ENCODE measurements at regions not wholly inside any gene's neighbourhood (a gene's known extent, or its start where the extent isn't known, plus 50 kb on each side); places are given as distances from the start of the nearest gene placed in this dataset.
A peak's percentile ranks its signal among the peaks of the same experiment; 100 is the strongest.

DNA sequence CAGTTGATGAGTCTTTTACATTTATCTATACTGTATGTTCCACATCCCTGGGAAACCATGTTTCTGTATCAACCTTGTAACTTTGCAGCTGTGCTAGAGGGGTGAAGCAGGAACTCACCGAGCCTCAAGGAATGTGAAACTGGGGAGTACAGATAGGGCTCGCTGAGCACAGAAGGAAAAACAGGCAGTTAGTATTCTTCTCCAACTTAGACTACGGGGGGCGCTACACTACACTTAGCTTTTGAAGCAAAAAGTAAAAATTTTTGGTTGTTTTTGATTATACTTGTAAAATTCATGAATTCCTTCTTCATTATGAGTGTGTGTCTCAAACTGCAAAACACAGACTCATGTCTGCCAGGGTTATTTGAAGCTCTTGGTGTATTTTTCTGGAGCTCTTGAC is 132.7 kb upstream of the RGMA start:
- Histone ChIP-seq H3K27me3 (ENCODE audit: insufficient read depth, low read length, poor library complexity, severe bottlenecking) (no peaks in the 10 kb centered on the region), H3K4me2 (ENCODE audit: low read depth, low read length, poor library complexity, severe bottlenecking) (no peak overlapping the region), H3K9me2 (replicated peaks; ENCODE audit: low read depth, low read length) (no peaks in the 10 kb centered on the region), H2AFZ (ENCODE audit: low read length) (no peak overlapping the region), H3K9ac (ENCODE audit: low read depth, low read length, poor library complexity, severe bottlenecking) (no peak overlapping the region), H3K4me1 (ENCODE audit: insufficient read depth, low read length, poor library complexity, severe bottlenecking) (no peaks in the 10 kb centered on the region), H4K20me1 (ENCODE audit: insufficient read depth, low read length, poor library complexity, severe bottlenecking) (no peaks in the 10 kb centered on the region), H3K36me3 (ENCODE audit: insufficient read depth, low read length) (no peaks in the 10 kb centered on the region), H3K9me3 (ENCODE audit: insufficient read depth, low read depth, low read length) (no peaks in the 10 kb centered on the region), H3F3A (ENCODE audit: low read depth) (no peaks in the 10 kb centered on the region), H3K79me2 (ENCODE audit: insufficient read depth, low read length) (no peaks in the 10 kb centered on the region), H3K4me3 (ENCODE audit: low read length, poor library complexity, severe bottlenecking) (no peak overlapping the region)
- TF ChIP-seq, protein P1, sequence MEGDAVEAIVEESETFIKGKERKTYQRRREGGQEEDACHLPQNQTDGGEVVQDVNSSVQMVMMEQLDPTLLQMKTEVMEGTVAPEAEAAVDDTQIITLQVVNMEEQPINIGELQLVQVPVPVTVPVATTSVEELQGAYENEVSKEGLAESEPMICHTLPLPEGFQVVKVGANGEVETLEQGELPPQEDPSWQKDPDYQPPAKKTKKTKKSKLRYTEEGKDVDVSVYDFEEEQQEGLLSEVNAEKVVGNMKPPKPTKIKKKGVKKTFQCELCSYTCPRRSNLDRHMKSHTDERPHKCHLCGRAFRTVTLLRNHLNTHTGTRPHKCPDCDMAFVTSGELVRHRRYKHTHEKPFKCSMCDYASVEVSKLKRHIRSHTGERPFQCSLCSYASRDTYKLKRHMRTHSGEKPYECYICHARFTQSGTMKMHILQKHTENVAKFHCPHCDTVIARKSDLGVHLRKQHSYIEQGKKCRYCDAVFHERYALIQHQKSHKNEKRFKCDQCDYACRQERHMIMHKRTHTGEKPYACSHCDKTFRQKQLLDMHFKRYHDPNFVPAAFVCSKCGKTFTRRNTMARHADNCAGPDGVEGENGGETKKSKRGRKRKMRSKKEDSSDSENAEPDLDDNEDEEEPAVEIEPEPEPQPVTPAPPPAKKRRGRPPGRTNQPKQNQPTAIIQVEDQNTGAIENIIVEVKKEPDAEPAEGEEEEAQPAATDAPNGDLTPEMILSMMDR (conservative IDR thresholded peaks at IDR 0.05; ENCODE audit: low read length) = peak; percentile 38
- no peak for TF ChIP-seq EZH2phosphoT487 (IDR thresholded peaks at IDR 0.05; ENCODE audit: borderline replicate concordance)

DNA sequence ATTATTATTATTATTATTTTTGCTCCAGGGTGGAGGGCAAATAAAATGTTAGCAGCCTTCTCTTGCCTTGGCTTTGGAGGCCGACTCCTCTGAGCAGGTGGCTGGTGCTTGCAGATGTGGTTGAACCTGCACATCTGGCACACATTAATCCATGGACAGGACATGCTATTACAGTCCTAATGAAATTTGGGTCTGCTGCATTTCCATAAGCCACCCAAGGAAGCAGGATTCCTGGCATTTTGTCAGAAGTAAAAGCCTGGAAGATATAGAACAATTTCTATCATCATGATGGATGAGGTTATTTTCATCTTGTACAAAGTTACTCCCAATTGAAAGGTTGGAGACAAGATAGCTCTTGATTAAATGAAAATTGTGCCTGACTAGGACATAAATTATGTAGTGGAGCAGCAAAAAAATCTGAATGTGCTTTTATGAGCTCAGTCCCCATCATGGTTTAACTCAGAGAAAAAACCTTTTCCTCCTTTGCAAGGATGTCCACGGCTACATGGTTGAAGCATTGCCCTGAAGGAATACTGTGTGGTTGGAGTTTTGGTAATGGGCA is 130.9 kb upstream of the RGMA start:
- TF ChIP-seq EZH2phosphoT487 (IDR thresholded peaks at IDR 0.05; ENCODE audit: borderline replicate concordance) = no peak
- TF ChIP-seq, protein P1 (conservative IDR thresholded peaks at IDR 0.05; ENCODE audit: low read length) = no peak
- Histone ChIP-seq H2AFZ (ENCODE audit: low read length) (no peak overlapping the region), H3F3A (ENCODE audit: low read depth) (no peaks in the 10 kb centered on the region), H3K27me3 (ENCODE audit: insufficient read depth, low read length, poor library complexity, severe bottlenecking) (no peaks in the 10 kb centered on the region), H4K20me1 (ENCODE audit: insufficient read depth, low read length, poor library complexity, severe bottlenecking) (no peaks in the 10 kb centered on the region), H3K4me1 (ENCODE audit: insufficient read depth, low read length, poor library complexity, severe bottlenecking) (no peaks in the 10 kb centered on the region), H3K36me3 (ENCODE audit: insufficient read depth, low read length) (no peaks in the 10 kb centered on the region), H3K4me3 (ENCODE audit: low read length, poor library complexity, severe bottlenecking) (no peak overlapping the region), H3K9me3 (ENCODE audit: insufficient read depth, low read depth, low read length) (no peaks in the 10 kb centered on the region), H3K9me2 (replicated peaks; ENCODE audit: low read depth, low read length) (no peaks in the 10 kb centered on the region), H3K4me2 (ENCODE audit: low read depth, low read length, poor library complexity, severe bottlenecking) (no peak overlapping the region), H3K9ac (ENCODE audit: low read depth, low read length, poor library complexity, severe bottlenecking) (no peak overlapping the region), H3K79me2 (ENCODE audit: insufficient read depth, low read length) (no peaks in the 10 kb centered on the region)

DNA sequence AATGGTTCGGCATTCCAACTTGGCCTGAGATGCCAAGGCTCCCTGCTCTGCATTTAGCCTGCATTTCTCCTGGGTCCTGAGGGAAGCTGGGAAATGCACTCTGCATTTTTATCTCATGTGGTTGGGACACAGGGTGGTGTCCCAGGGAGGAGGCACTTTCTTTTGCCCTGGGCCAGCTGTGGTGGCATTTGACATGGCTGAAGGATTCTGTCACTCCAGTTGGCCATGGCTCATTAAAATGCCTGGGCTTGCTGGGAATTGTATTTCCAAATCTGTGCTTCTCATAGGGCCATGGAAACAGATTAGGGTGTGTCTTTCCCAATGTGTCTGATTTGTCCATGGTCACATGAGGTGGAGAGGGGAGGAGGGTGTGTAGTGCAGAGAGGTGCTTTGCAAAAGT is 128.3 kb upstream of the RGMA start:
- Histone ChIP-seq H3K4me3 (ENCODE audit: low read length, poor library complexity, severe bottlenecking) (no peak overlapping the region), H3F3A (ENCODE audit: low read depth) (no peaks in the 10 kb centered on the region), H4K20me1 (ENCODE audit: insufficient read depth, low read length, poor library complexity, severe bottlenecking) (no peaks in the 10 kb centered on the region), H2AFZ (ENCODE audit: low read length) (no peak overlapping the region), H3K9ac (ENCODE audit: low read depth, low read length, poor library complexity, severe bottlenecking) (no peak overlapping the region), H3K4me2 (ENCODE audit: low read depth, low read length, poor library complexity, severe bottlenecking) (no peak overlapping the region), H3K79me2 (ENCODE audit: insufficient read depth, low read length) (no peaks in the 10 kb centered on the region), H3K4me1 (ENCODE audit: insufficient read depth, low read length, poor library complexity, severe bottlenecking) (no peaks in the 10 kb centered on the region), H3K9me2 (replicated peaks; ENCODE audit: low read depth, low read length) (no peaks in the 10 kb centered on the region), H3K36me3 (ENCODE audit: insufficient read depth, low read length) (no peaks in the 10 kb centered on the region), H3K9me3 (ENCODE audit: insufficient read depth, low read depth, low read length) (no peaks in the 10 kb centered on the region), H3K27me3 (ENCODE audit: insufficient read depth, low read length, poor library complexity, severe bottlenecking) (no peaks in the 10 kb centered on the region)
- no peak for TF ChIP-seq EZH2phosphoT487 (IDR thresholded peaks at IDR 0.05; ENCODE audit: borderline replicate concordance)
- TF ChIP-seq, protein P1 (conservative IDR thresholded peaks at IDR 0.05; ENCODE audit: low read length) = no peak

All from Loucy (cell line).